Neural cell (in vitro differentiated cells): ENCODE measurements at regions not wholly inside any gene's neighbourhood (a gene's known extent, or its start where the extent isn't known, plus 50 kb on each side); places are given as distances from the start of the nearest gene placed in this dataset.

Source experiments
- EZH2 ChIP-seq: fragments of 200-600, 300-800 bp; shearing (Covaris generic), sonication (generic); IDR thresholded peaks from 2 replicates; pipeline ENCODE4 v1.6.1; 2014; ENCODE audit warnings: antibody characterized with exemption, low read length, borderline replicate concordance, mild to moderate bottlenecking; ENCODE audit not compliant: insufficient read depth, poor library complexity, severe bottlenecking
- RAD21 ChIP-seq: fragments of 450-650 bp; conservative IDR thresholded peaks from 2 replicates; pipeline ENCODE4 v1.6.1; 2014; ENCODE audit warnings: antibody characterized with exemption, mild to moderate bottlenecking, moderate library complexity
- REST ChIP-seq: IDR thresholded peaks from 2 replicates; pipeline ENCODE4 v1.6.1; 2012; ENCODE audit warnings: borderline replicate concordance
- TF ChIP-seq, protein P1 (sequence below): fragments of 450-650 bp; IDR thresholded peaks from 2 replicates; pipeline ENCODE4 v1.5.1; 2014; ENCODE audit warnings: antibody characterized with exemption, mild to moderate bottlenecking, moderate library complexity; ENCODE audit not compliant: poor library complexity, severe bottlenecking

- TF ChIP-seq, protein P1, sequence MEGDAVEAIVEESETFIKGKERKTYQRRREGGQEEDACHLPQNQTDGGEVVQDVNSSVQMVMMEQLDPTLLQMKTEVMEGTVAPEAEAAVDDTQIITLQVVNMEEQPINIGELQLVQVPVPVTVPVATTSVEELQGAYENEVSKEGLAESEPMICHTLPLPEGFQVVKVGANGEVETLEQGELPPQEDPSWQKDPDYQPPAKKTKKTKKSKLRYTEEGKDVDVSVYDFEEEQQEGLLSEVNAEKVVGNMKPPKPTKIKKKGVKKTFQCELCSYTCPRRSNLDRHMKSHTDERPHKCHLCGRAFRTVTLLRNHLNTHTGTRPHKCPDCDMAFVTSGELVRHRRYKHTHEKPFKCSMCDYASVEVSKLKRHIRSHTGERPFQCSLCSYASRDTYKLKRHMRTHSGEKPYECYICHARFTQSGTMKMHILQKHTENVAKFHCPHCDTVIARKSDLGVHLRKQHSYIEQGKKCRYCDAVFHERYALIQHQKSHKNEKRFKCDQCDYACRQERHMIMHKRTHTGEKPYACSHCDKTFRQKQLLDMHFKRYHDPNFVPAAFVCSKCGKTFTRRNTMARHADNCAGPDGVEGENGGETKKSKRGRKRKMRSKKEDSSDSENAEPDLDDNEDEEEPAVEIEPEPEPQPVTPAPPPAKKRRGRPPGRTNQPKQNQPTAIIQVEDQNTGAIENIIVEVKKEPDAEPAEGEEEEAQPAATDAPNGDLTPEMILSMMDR, result no peak
- TF ChIP-seq EZH2 (no peak), REST (no peak), RAD21 (no peak)
Observed at GRCh38 chrX:6293716-6294115, 65.0 kb upstream of the NLGN4X start.
